CD4-positive, alpha-beta T cell (primary cell): ENCODE measurements at regions not wholly inside any gene's neighbourhood (a gene's known extent, or its start where the extent isn't known, plus 50 kb on each side); places are given as distances from the start of the nearest gene placed in this dataset.

Source experiments
- ATAC-seq: fragments of 200-7000 bp; cut with Tn5 transposase; one replicate; pipeline ENCODE4 v1.10.0; 2022; ENCODE audit warnings: mild to moderate bottlenecking; ENCODE audit not compliant: poor library complexity
- CTCF ChIA-PET: fragments of 350-600 bp; sonication (Branson Sonifier 250); formaldehyde crosslinking; loops from one replicate; lab custom pipeline; 2021; ENCODE audit warnings: antibody characterized with exemption, inconsistent platforms; lab: Charles Lee
- POLR2A ChIA-PET: fragments of 350-600 bp; sonication (Branson Sonifier 250); formaldehyde crosslinking; loops from one replicate; lab custom pipeline; 2021; ENCODE audit warnings: antibody characterized with exemption, inconsistent platforms; lab: Charles Lee
- DNase-seq, 14 experiments: peaks; one replicate each; pipeline ENCODE4 v3.0.0-alpha.2; 2013 to 2020; ENCODE audit warnings: mixed read lengths in 2 of 14
- H3K27ac ChIP-seq, 2 donors: one replicate each; pipeline versions ENCODE4 v1.5.1 to v1.7.0; 2013; ENCODE audit warnings: low read length in 2 of 2, low read depth in 1 of 2, mild to moderate bottlenecking in 1 of 2
- H3K27me3 ChIP-seq, 2 experiments: 1 replicate in 1 of 2; 2 replicates in 1 of 2; pipeline versions ENCODE4 v1.6.1 to v1.7.0; 2013; ENCODE audit warnings: low read length in 2 of 2, control low read depth in 1 of 2, mild to moderate bottlenecking in 1 of 2, moderate library complexity in 1 of 2; ENCODE audit not compliant: insufficient read depth in 2 of 2, control insufficient read depth in 1 of 2
- H3K36me3 ChIP-seq: one replicate; pipeline ENCODE4 v1.6.1; 2013; ENCODE audit warnings: low read length, control low read depth; ENCODE audit not compliant: insufficient read depth
- H3K4me1 ChIP-seq: one replicate; pipeline ENCODE4 v1.6.1; 2013; ENCODE audit warnings: low read length, control low read depth; ENCODE audit not compliant: insufficient read depth
- H3K4me3 ChIP-seq: one replicate; pipeline ENCODE4 v1.5.1; 2013; ENCODE audit warnings: mild to moderate bottlenecking, low read length, moderate library complexity
- H3K9me3 ChIP-seq, 2 experiments: 1 replicate in 1 of 2; 2 replicates in 1 of 2; pipeline versions ENCODE4 v1.6.1 to v1.7.0; 2013; ENCODE audit warnings: low read length in 2 of 2, mild to moderate bottlenecking in 2 of 2, control low read depth in 1 of 2, moderate library complexity in 1 of 2; ENCODE audit not compliant: control insufficient read depth in 1 of 2, insufficient read depth in 1 of 2
- H3K27ac Mint-ChIP-seq: one replicate; pipeline ENCODE4 v1.8.0; 2020; ENCODE audit warnings: mixed read lengths
- H3K27me3 Mint-ChIP-seq: one replicate; pipeline ENCODE4 v1.8.0; 2021; ENCODE audit warnings: mixed read lengths
- H3K36me3 Mint-ChIP-seq: one replicate; pipeline ENCODE4 v1.8.0; 2021; ENCODE audit warnings: low read depth, mixed read lengths
- H3K4me1 Mint-ChIP-seq: one replicate; pipeline ENCODE4 v1.8.0; 2021; ENCODE audit warnings: low read depth, mixed read lengths
- H3K4me3 Mint-ChIP-seq: one replicate; pipeline ENCODE4 v1.8.0; 2020; ENCODE audit warnings: mild to moderate bottlenecking, mixed read lengths
- H3K9me3 Mint-ChIP-seq: one replicate; pipeline ENCODE4 v1.8.0; 2020; ENCODE audit warnings: mixed read lengths
- CTCF ChIP-seq: fragments of 200-600 bp; IDR thresholded peaks from one replicate; pipeline ENCODE4 v1.8.0; 2022; ENCODE audit warnings: antibody characterized with exemption, mild to moderate bottlenecking
- intact Hi-C, 2 experiments: fragments of 100-400 bp; cut with DNase I in 1 of 2; cut with micrococcal nuclease in 1 of 2; formaldehyde crosslinking; loops; one replicate each; pipeline versions ENCODE4 v1.15.1 to v1.9.0; 2023 to 2025; cut with DNase I, micrococcal nuclease

- Histone ChIP-seq H3K27me3 (no peaks in the 10 kb centered on the region), H3K36me3 (no peaks in the 10 kb centered on the region), H3K9me3 (peaks cover 0 to 4% of the 10 kb centered on the region in 2 experiments), H3K4me3 (no peak overlapping the region), H3K27ac (no peak overlapping the region), H3K4me1 (no peaks in the 10 kb centered on the region)
- ChIA-PET POLR2A (no interaction called here), CTCF (no interaction called here)
- Mint-ChIP-seq H3K4me1 (no peaks in the 10 kb centered on the region), H3K4me3 (no peak overlapping the region), H3K27me3 (no peaks in the 10 kb centered on the region), H3K27ac (no peak overlapping the region), H3K9me3 (peaks cover 5% of the 10 kb centered on the region), H3K36me3 (no peaks in the 10 kb centered on the region)
- ATAC-seq (no peak), DNase-seq (no peak)
- intact Hi-C loops = no loop called here
- TF ChIP-seq CTCF = no peak
These were observed 157.3 kb downstream of the SLC30A10 start for GRCh38 chr1:219771080-219771479.

DNA sequence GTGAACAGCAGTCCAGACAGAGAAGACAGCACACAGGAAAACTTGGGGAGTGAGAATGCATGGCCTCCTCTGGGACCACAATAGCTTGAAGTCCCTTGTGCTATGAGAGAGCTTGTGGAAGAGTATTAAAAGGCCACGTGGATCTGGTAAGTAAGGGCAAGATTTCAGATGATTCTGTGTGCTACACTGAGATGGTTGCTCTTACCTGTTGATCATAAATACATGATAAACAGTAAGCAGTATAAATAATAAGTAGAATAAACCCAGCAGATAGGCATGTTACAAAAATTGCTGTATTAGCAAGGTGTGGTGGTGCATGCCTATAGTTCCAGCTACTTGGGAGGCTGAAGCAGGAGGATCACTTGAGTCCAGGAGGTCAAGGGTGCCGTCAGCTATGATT lies 150.4 kb upstream of the ZC3H11B start:
- no peaks in the 10 kb centered on the region for H3K27me3 ChIP-seq
- H3K4me1 Mint-ChIP-seq = no peaks in the 10 kb centered on the region
- no peak overlapping the region for H3K27ac Mint-ChIP-seq

GRCh38 chr1:219761208-219761860 lies 148.4 kb upstream of the ZC3H11B start:
- Mint-ChIP-seq H3K27ac (no peak overlapping the region), H3K4me1 (no peaks in the 10 kb centered on the region), H3K36me3 (no peaks in the 10 kb centered on the region), H3K9me3 (peaks cover 2% of the 10 kb centered on the region), H3K27me3 (no peaks in the 10 kb centered on the region), H3K4me3 (no peak overlapping the region)
- H3K27me3 ChIP-seq = no peaks in the 10 kb centered on the region
- ATAC-seq = no peak
- H3K36me3 ChIP-seq = no peaks in the 10 kb centered on the region
- H3K27ac ChIP-seq = no peak overlapping the region
- POLR2A ChIA-PET = no interaction called here
- H3K4me3 ChIP-seq = no peak overlapping the region
- TF ChIP-seq CTCF = no peak
- CTCF ChIA-PET = no interaction called here
- no peaks in the 10 kb centered on the region for H3K4me1 ChIP-seq
- intact Hi-C loops = no loop called here
- no peaks in the 10 kb centered on the region for H3K9me3 ChIP-seq
- no peak for DNase-seq

More for the DNA sequence above, 150.4 kb upstream of the ZC3H11B start:
- ChIA-PET CTCF (no interaction called here), POLR2A (no interaction called here)
- no peaks in the 10 kb centered on the region for H3K36me3 ChIP-seq
- no peaks in the 10 kb centered on the region for H3K9me3 ChIP-seq
- no peak overlapping the region for H3K27ac ChIP-seq
- no peak overlapping the region for H3K4me3 Mint-ChIP-seq
- H3K4me1 ChIP-seq = no peaks in the 10 kb centered on the region
- ATAC-seq (no peak), DNase-seq (no peak)
- H3K36me3 Mint-ChIP-seq = no peaks in the 10 kb centered on the region
- TF ChIP-seq CTCF = no peak
- H3K27me3 Mint-ChIP-seq = no peaks in the 10 kb centered on the region
- no peak overlapping the region for H3K4me3 ChIP-seq
- H3K9me3 Mint-ChIP-seq = peaks cover 2% of the 10 kb centered on the region
- intact Hi-C loops = no loop called here
